Testis (tissue), 2 donors: ENCODE measurements at regions not wholly inside any gene's neighbourhood (a gene's known extent, or its start where the extent isn't known, plus 50 kb on each side); places are given as distances from the start of the nearest gene placed in this dataset.

Experiments used
- CTCF ChIP-seq, 3 experiments: fragments of 450-650 bp in 2 of 3; fragments of 200-600 bp in 1 of 3; sonication (generic) in 1 of 3; IDR thresholded peaks; one replicate each; pipeline ENCODE4 v1.5.1; 2016 to 2019; ENCODE audit warnings: antibody characterized with exemption in 3 of 3, mild to moderate bottlenecking in 2 of 3, moderate library complexity in 1 of 3
- POLR2A ChIP-seq: fragments of 450-650 bp; IDR thresholded peaks from one replicate; pipeline ENCODE4 v1.6.1; 2017; ENCODE audit warnings: antibody characterized with exemption, mild to moderate bottlenecking, moderate library complexity

GRCh38 chr5:84741056-84741455, 356.4 kb upstream of the EDIL3 start:
- TF ChIP-seq CTCF (IDR thresholded peaks at IDR 0.05), result no peak
- no peak for TF ChIP-seq POLR2A
